ENCODE measurements at regions not wholly inside any gene's neighbourhood (a gene's known extent, or its start where the extent isn't known, plus 50 kb on each side); places are given as distances from the start of the nearest gene placed in this dataset.

DNA sequence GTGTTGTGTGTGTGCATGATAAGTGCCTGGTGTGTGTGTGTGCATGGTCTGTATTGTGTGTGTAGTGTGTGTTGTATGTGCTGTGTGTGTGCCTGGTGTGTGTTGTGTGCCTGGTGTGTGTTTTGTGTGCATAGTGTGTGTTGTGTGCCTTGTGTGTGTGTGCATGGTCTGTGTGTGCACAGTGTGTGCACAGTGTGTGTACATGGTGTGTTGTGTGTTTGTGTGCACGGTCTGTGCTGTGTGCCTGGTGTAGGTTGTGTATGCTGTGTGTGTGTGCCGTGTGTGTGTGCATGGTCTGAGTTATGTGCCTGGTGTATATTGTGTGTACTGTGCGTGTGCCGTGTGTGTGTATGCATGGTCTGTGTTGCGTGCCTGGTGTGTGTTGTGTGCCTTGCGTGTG is 403.0 kb upstream of the RNF32 start:
- TF ChIP-seq CTCF (IDR thresholded peaks at IDR 0.05; ENCODE audit: poor library complexity) (no peak), EZH2 (IDR thresholded peaks at IDR 0.05; ENCODE audit: borderline replicate concordance) (no peak), EZH2phosphoT487 (IDR thresholded peaks at IDR 0.05; ENCODE audit: low read depth, severe bottlenecking, unreplicated experiment) (no peak)

All from hepatocyte (in vitro differentiated cells).